IPS-18c (cell line): ENCODE measurements at regions not wholly inside any gene's neighbourhood (a gene's known extent, or its start where the extent isn't known, plus 50 kb on each side); places are given as distances from the start of the nearest gene placed in this dataset.
"Not testable (repeated sequence)": the region's sequence is repeated elsewhere in the genome, so short reads cannot be mapped to it uniquely, and the experiment has no call there.

ENCODE experiments used
- H3K4me3 ChIP-seq: 2 replicates; pipeline ENCODE4 v1.7.0; 2013; ENCODE audit warnings: low read depth, mild to moderate bottlenecking, low read length, moderate library complexity; ENCODE audit not compliant: insufficient read depth
- H3K9me3 ChIP-seq: one replicate; pipeline ENCODE4 v1.6.1; 2013; ENCODE audit warnings: mild to moderate bottlenecking, low read length, moderate library complexity; ENCODE audit not compliant: control insufficient read depth, insufficient read depth

DNA sequence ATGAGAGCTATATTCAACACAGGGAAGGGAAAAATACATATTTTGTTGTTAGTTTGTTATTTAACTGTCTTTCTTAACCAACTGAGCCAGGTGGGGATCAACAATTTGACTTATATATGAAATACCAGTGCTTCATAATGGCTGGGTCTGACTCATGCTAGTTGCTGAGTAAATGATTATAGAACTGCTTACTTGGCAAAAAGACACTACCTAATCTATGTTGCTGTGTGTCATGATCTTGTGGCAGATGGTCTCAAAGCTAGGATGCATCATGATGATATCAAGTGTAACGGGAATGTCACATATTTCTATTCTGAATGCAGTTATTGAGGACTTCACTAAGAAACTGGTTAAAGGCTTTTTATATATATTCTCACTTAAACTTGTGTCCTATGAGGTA is 727.4 kb upstream of the SLITRK1 start:
- Histone ChIP-seq H3K9me3 (no peaks in the 10 kb centered on the region), H3K4me3 (no peak overlapping the region)

GRCh38 chr13:84607261-84608013 is 725.2 kb upstream of the SLITRK1 start:
- Histone ChIP-seq H3K4me3 (no peak overlapping the region), H3K9me3 (no peaks in the 10 kb centered on the region)

DNA sequence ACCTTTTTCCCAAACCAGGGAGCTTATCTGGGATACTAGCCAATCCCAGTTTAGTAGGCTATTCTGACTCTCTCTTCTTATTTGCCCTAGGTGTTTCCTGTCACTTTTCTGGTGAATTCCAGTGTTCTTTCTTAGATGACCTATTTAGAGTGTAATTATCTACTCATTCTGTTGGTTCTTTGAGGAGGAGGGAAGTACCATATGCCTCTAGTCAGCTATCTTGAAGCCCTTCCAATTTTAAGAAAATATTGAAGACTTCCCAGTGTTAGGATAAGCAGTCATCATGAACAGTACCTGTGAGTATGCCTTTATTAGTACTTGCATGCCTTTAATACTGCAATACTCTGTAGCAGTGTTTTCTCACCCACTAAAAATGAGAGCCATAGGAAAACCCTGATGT is 724.3 kb upstream of the SLITRK1 start:
- Histone ChIP-seq H3K4me3 (no peak overlapping the region), H3K9me3 (no peaks in the 10 kb centered on the region)

GRCh38 chr13:84605927-84606326 is 723.7 kb upstream of the SLITRK1 start:
- Histone ChIP-seq H3K4me3 (no peak overlapping the region), H3K9me3 (no peaks in the 10 kb centered on the region)

- Histone ChIP-seq H3K4me3 (no peak overlapping the region), H3K9me3 (no peaks in the 10 kb centered on the region)
Measured at GRCh38 chr13:84591444-84591843, 709.2 kb upstream of the SLITRK1 start.

GRCh38 chr13:84590663-84591062 is 708.4 kb upstream of the SLITRK1 start:
- no peak overlapping the region for H3K4me3 ChIP-seq
- H3K9me3 ChIP-seq = no peaks in the 10 kb centered on the region

- no peaks in the 10 kb centered on the region for H3K9me3 ChIP-seq
Measured at GRCh38 chr13:84588023-84588422, 705.7 kb upstream of the SLITRK1 start.

GRCh38 chr13:84579901-84580300 is 697.6 kb upstream of the SLITRK1 start:
- not testable (repeated sequence) for H3K4me3 ChIP-seq, H3K9me3 ChIP-seq

More at GRCh38 chr13:84588023-84588422, 705.7 kb upstream of the SLITRK1 start:
- H3K4me3 ChIP-seq = no peak overlapping the region

DNA sequence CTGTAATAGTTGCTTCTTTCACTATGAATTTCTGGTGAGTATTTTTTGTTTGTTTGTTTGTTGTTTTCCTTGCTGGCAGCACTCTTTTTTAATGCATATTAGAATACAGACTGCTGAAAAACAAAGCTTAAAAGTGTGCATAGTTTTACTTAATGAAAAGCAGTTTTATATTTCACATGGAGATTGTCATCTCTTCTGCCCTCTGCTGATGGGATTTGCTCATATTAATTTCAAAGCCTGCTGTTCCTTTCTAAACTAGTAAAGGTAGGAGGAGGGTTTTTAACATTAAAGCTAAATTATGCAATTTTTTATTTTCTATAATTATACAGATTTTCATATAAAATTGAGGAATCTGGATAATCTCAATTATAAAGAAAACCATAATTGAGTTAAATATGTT is 692.6 kb upstream of the SLITRK1 start:
- peaks cover 3% of the 10 kb centered on the region for H3K9me3 ChIP-seq
- H3K4me3 ChIP-seq = no peak overlapping the region

GRCh38 chr13:84571264-84571663 is 689.0 kb upstream of the SLITRK1 start:
- no peaks in the 10 kb centered on the region for H3K9me3 ChIP-seq

GRCh38 chr13:84570831-84571230 is 688.6 kb upstream of the SLITRK1 start:
- no peak overlapping the region for H3K4me3 ChIP-seq
- H3K9me3 ChIP-seq = no peaks in the 10 kb centered on the region

More at GRCh38 chr13:84571264-84571663, 689.0 kb upstream of the SLITRK1 start:
- H3K4me3 ChIP-seq = no peak overlapping the region

GRCh38 chr13:84569366-84569765 is 687.1 kb upstream of the SLITRK1 start:
- Histone ChIP-seq H3K4me3 (no peak overlapping the region), H3K9me3 (no peaks in the 10 kb centered on the region)

DNA sequence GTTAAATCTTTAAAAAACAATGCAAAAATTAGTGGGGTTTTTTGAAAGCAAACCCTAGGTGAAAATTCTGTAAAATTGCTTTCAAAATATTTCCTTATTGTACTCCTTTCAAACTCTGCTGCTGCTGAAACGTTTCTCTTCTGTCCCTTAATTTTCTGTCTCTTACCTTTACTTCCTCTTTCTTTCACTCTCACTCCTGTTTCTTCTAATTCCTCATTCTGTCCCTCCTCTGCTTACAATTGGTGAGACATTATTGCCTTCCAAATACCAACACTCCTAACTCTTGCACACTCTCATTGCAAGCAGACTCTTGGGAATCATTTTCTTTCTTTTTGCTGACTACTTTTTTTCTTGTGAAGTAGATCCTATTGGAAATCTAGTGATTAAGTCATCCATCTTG is 685.6 kb upstream of the SLITRK1 start:
- Histone ChIP-seq H3K4me3 (no peak overlapping the region), H3K9me3 (no peaks in the 10 kb centered on the region)

DNA sequence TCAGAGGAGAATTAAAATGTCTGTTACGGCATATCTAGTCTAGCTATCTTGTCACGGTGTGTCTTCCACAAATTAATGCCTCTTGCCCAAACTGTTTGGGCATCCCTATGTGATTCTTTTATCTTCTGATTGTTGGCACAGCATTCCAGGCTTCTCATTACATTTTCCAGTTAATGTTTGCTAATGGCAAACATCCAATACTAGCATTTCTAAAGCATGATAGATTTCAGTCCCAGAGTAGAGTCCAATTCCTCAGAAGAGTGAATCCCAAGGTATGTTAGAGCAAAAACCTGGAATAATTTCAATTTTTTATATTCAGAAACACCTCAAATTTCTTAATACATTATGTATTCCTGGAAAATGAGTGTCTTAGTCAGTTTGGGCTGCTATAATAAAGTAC is 684.5 kb upstream of the SLITRK1 start:
- Histone ChIP-seq H3K4me3 (no peak overlapping the region), H3K9me3 (no peaks in the 10 kb centered on the region)

DNA sequence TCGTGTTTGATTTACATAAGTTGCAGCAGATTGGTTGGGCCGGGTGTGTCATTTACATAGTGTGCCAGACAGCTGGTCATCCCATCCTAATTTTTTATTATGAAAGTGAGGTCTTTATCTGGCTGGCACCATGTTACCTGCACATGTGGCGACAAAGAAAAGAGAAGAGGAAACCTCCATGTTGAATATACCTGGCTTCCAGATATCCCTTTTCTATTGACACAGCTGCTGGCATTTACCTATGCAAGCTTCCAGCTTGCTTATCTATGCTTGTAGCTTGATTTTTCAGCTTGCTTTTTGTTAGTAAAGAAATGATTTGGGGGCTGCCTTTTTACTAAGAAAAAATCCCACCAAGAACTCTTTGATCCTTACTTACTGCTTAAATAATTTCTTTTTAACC is 681.3 kb upstream of the SLITRK1 start:
- H3K4me3 ChIP-seq = no peak overlapping the region

GRCh38 chr13:84553227-84553626 is 671.0 kb upstream of the SLITRK1 start:
- Histone ChIP-seq H3K9me3 (no peaks in the 10 kb centered on the region), H3K4me3 (no peak overlapping the region)

More for the DNA sequence above, 681.3 kb upstream of the SLITRK1 start:
- no peaks in the 10 kb centered on the region for H3K9me3 ChIP-seq

DNA sequence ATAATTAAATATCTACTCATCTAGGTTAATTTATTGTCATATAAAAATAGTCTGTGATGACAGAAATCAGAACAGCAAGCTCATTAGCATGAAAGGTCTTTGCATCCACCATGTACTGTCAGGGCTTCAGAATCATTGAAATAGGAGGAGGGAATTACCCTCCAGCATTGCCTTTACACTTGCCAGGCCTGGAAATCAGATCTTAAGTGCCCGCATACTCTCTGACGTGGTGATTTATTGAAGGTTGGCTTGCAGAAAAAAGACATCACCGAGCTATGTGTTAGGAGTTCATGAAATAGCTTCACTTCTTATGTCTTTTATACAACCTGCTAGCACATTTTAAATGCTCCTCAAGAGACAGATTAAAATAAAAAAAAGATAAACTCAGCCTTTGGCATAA is 661.7 kb upstream of the SLITRK1 start:
- Histone ChIP-seq H3K9me3 (no peaks in the 10 kb centered on the region), H3K4me3 (no peak overlapping the region)

DNA sequence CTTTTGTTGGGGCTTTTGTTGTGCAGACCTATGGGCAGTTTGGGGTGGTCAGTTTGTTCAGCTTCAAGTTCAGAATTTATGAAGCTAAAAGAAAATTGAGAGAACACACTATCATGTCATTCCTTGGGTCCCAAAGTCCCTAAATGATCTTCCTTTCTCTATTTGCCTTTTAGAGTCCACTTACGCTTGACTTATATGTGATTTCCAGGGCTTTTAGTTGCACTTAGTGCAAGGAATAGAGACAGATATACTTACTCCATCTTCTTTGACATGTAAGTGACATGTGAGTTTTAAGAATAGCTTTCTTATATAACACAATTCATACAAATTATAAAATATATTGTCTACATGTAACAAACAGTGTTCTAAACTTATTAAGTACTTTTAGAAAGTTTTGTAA is 660.1 kb upstream of the SLITRK1 start:
- Histone ChIP-seq H3K9me3 (no peaks in the 10 kb centered on the region), H3K4me3 (no peak overlapping the region)

DNA sequence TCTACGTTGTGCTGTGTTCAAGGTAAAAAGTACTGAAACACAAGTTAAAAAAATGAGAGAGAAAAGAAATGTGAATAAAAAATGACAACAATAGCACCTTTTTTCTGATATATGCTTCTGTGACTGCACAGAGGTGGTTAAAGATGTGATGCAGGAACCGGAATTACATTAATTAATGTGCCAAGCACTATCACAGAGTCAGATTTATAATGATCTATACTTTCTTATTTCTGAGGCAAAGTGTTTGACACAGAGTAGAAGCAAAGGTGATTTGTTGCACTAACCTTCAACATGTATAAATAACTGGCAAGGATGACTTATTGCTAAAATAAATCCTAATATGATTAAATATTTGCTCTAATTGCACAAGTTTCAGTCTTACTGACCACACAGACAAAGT is 654.6 kb upstream of the SLITRK1 start:
- Histone ChIP-seq H3K9me3 (no peaks in the 10 kb centered on the region), H3K4me3 (no peak overlapping the region)
